H9 (cell line): ENCODE measurements at regions not wholly inside any gene's neighbourhood (a gene's known extent, or its start where the extent isn't known, plus 50 kb on each side); places are given as distances from the start of the nearest gene placed in this dataset.

Experiments
- DNase-seq: peaks from one replicate; pipeline ENCODE4 v3.0.0-alpha.2; 2017
- H2AFZ ChIP-seq: one replicate; pipeline ENCODE4 v1.6.1; 2013; ENCODE audit warnings: mild to moderate bottlenecking, low read length, control low read depth, moderate library complexity
- H2AK5ac ChIP-seq: 2 replicates; pipeline ENCODE4 v1.6.1; 2013; ENCODE audit warnings: low read length, control low read depth, mixed read lengths; ENCODE audit not compliant: insufficient read length
- H2BK120ac ChIP-seq: one replicate; pipeline ENCODE4 v1.6.1; 2013; ENCODE audit warnings: low read depth, mild to moderate bottlenecking, low read length, control low read depth, inconsistent platforms; ENCODE audit not compliant: poor library complexity, severe bottlenecking
- H2BK12ac ChIP-seq: 2 replicates; pipeline ENCODE4 v1.6.1; 2013; ENCODE audit warnings: low read length, control low read depth, mixed read lengths, low read depth; ENCODE audit not compliant: insufficient read length
- H2BK15ac ChIP-seq: 2 replicates; pipeline ENCODE4 v1.6.1; 2013; ENCODE audit warnings: low read depth, low read length, control low read depth
- H2BK20ac ChIP-seq: one replicate; pipeline ENCODE4 v1.6.1; 2013; ENCODE audit warnings: low read depth, mild to moderate bottlenecking, low read length, control low read depth, inconsistent platforms; ENCODE audit not compliant: poor library complexity, severe bottlenecking
- H2BK5ac ChIP-seq: 2 replicates; pipeline ENCODE4 v1.6.1; 2013; ENCODE audit warnings: low read length, control low read depth, mixed read lengths; ENCODE audit not compliant: insufficient read length
- H3K14ac ChIP-seq: 2 replicates; pipeline ENCODE4 v1.6.1; 2013; ENCODE audit warnings: low read length, control low read depth; ENCODE audit not compliant: insufficient read depth
- H3K18ac ChIP-seq: 2 replicates; pipeline ENCODE4 v1.6.1; 2013; ENCODE audit warnings: low read depth, mild to moderate bottlenecking, mixed read lengths, low read length, control low read depth; ENCODE audit not compliant: insufficient read length
- H3K23ac ChIP-seq: 2 replicates; pipeline ENCODE4 v1.6.1; 2013; ENCODE audit warnings: low read length, control low read depth, mixed read lengths, low read depth; ENCODE audit not compliant: insufficient read length
- H3K23me2 ChIP-seq: 2 replicates; pipeline ENCODE4 v1.6.1; 2013; ENCODE audit warnings: low read depth, mild to moderate bottlenecking, mixed read lengths, low read length, control low read depth; ENCODE audit not compliant: insufficient read length, poor library complexity, severe bottlenecking
- H3K27ac ChIP-seq: 2 replicates; pipeline ENCODE4 v1.5.1; 2013; ENCODE audit warnings: low read length, control low read depth, mixed read lengths, low read depth; ENCODE audit not compliant: insufficient read length
- H3K27me3 ChIP-seq: 2 replicates; pipeline ENCODE4 v1.6.1; 2013; ENCODE audit warnings: low read length, control low read depth, inconsistent platforms; ENCODE audit not compliant: insufficient read depth
- H3K4ac ChIP-seq: 2 replicates; pipeline ENCODE4 v1.6.1; 2013; ENCODE audit warnings: low read depth, mild to moderate bottlenecking, control low read depth, inconsistent platforms, low read length, moderate library complexity
- H3K4me1 ChIP-seq: 2 replicates; pipeline ENCODE4 v1.6.1; 2013; ENCODE audit warnings: low read length, control low read depth, inconsistent platforms; ENCODE audit not compliant: insufficient read depth
- H3K4me2 ChIP-seq: 2 replicates; pipeline ENCODE4 v1.6.1; 2013; ENCODE audit warnings: low read length, control low read depth, mixed read lengths; ENCODE audit not compliant: insufficient read length, insufficient read depth
- H3K56ac ChIP-seq: 2 replicates; pipeline ENCODE4 v1.6.1; 2013; ENCODE audit warnings: low read depth, mild to moderate bottlenecking, mixed read lengths, low read length, control low read depth; ENCODE audit not compliant: insufficient read length
- H3K79me1 ChIP-seq: 2 replicates; pipeline ENCODE4 v1.6.1; 2013; ENCODE audit warnings: low read depth, mild to moderate bottlenecking, moderate library complexity, low read length, control low read depth, inconsistent platforms; ENCODE audit not compliant: insufficient read depth, poor library complexity, severe bottlenecking
- H3K79me2 ChIP-seq: 2 replicates; pipeline ENCODE4 v1.6.1; 2013; ENCODE audit warnings: low read length, control low read depth, inconsistent platforms; ENCODE audit not compliant: insufficient read depth
- H3K9ac ChIP-seq: 2 replicates; pipeline ENCODE4 v1.6.1; 2013; ENCODE audit warnings: low read length, control low read depth, mixed read lengths; ENCODE audit not compliant: insufficient read length; ENCODE audit errors: extremely low read depth
- H3K9me3 ChIP-seq: one replicate; pipeline ENCODE4 v1.6.1; 2013; ENCODE audit warnings: low read depth, low read length, inconsistent platforms; ENCODE audit not compliant: control insufficient read depth
- H3T11ph ChIP-seq: one replicate; pipeline ENCODE4 v1.6.1; 2013; ENCODE audit warnings: mild to moderate bottlenecking, low read length, control low read depth, inconsistent platforms
- H4K20me1 ChIP-seq: one replicate; pipeline ENCODE4 v1.6.1; 2013; ENCODE audit not compliant: control insufficient read depth, insufficient read length, insufficient read depth
- H4K5ac ChIP-seq: 2 replicates; pipeline ENCODE4 v1.6.1; 2013; ENCODE audit warnings: low read depth, mild to moderate bottlenecking, mixed read lengths, low read length, control low read depth; ENCODE audit not compliant: insufficient read length
- H4K8ac ChIP-seq: replicated peaks from 2 replicates; pipeline ENCODE4 v1.6.1; 2013; ENCODE audit warnings: low read length, control low read depth, mixed read lengths, low read depth; ENCODE audit not compliant: insufficient read length
- H4K91ac ChIP-seq: 2 replicates; pipeline ENCODE4 v1.6.1; 2013; ENCODE audit warnings: low read depth, mild to moderate bottlenecking, moderate library complexity, mixed read lengths, low read length, control low read depth; ENCODE audit not compliant: insufficient read length
- H3K27ac Mint-ChIP-seq, 3 experiments: 2 replicates in 2 of 3; 3 replicates in 1 of 3; pipeline ENCODE4 v1.8.0; 2020 to 2021; ENCODE audit warnings: mixed read lengths in 3 of 3, mild to moderate bottlenecking in 1 of 3, moderate library complexity in 1 of 3
- H3K27me3 Mint-ChIP-seq: 2 replicates; pipeline ENCODE4 v1.8.0; 2021; ENCODE audit warnings: low read depth, mild to moderate bottlenecking, moderate library complexity, mixed read lengths
- H3K36me3 Mint-ChIP-seq, 3 experiments: 2 replicates in 2 of 3; 3 replicates in 1 of 3; pipeline ENCODE4 v1.8.0; 2020 to 2021; ENCODE audit warnings: low read depth in 3 of 3, mixed read lengths in 3 of 3; ENCODE audit not compliant: insufficient read depth in 1 of 3
- H3K4me1 Mint-ChIP-seq, 2 experiments: 2 replicates each; pipeline ENCODE4 v1.8.0; 2020; ENCODE audit warnings: mixed read lengths in 2 of 2
- H3K4me3 Mint-ChIP-seq, 2 experiments: 2 replicates in 1 of 2; 3 replicates in 1 of 2; pipeline ENCODE4 v1.8.0; 2020 to 2021; ENCODE audit warnings: mild to moderate bottlenecking in 2 of 2, mixed read lengths in 2 of 2, moderate library complexity in 1 of 2
- H3K9me3 Mint-ChIP-seq, 2 experiments: 2 replicates in 1 of 2; 3 replicates in 1 of 2; pipeline ENCODE4 v1.8.0; 2020; ENCODE audit warnings: mild to moderate bottlenecking in 2 of 2, mixed read lengths in 2 of 2, moderate library complexity in 1 of 2
- CTCF ChIP-seq: fragments of 200-600 bp; sonication (generic); conservative IDR thresholded peaks from 3 replicates; pipeline ENCODE4 v1.8.0; 2021; ENCODE audit warnings: antibody characterized with exemption, mild to moderate bottlenecking
- WGBS: extraction: QIAGEN DNeasy Blood & Tissue Kit; methylation state at CpG from one replicate; pipeline ENCODE4 v1.1.7; 2013; ENCODE audit warnings: missing lambda C conversion rate, low lambda C conversion rate, mixed read lengths; ENCODE audit not compliant: insufficient read length; ENCODE audit errors: extremely low coverage; 5-methylcytosine and 5-hydroxymethylcytosine counted together

GRCh38 chr17:74049967-74050458 lies 153.5 kb upstream of the RPL38 start:
- H2BK5ac ChIP-seq, result no peak overlapping the region
- no peak overlapping the region for H3K4me3 Mint-ChIP-seq
- no peak for DNase-seq
- no peak overlapping the region for H3K27ac ChIP-seq
- no peak for TF ChIP-seq CTCF
- no peak overlapping the region for H4K8ac ChIP-seq
- H3K14ac ChIP-seq, result no peak overlapping the region
- H3K23me2 ChIP-seq, result no peaks in the 10 kb centered on the region
- H2BK20ac ChIP-seq, result no peak overlapping the region
- H3K36me3 Mint-ChIP-seq, result no peaks in the 10 kb centered on the region
- peaks cover 3 to 33% of the 10 kb centered on the region in 2 experiments; a peak in 3 of 4 replicates for H3K4me1 Mint-ChIP-seq
- H2AFZ ChIP-seq, result no peak overlapping the region
- no peak overlapping the region for H3K18ac ChIP-seq
- H3K4me2 ChIP-seq, result no peak overlapping the region
- no peak overlapping the region for H3K56ac ChIP-seq
- H2BK12ac ChIP-seq, result no peak overlapping the region
- H4K91ac ChIP-seq, result no peak overlapping the region
- H3K23ac ChIP-seq, result no peak overlapping the region
- peaks cover 10% of the 10 kb centered on the region for H3K27me3 Mint-ChIP-seq
- H2BK15ac ChIP-seq, result no peak overlapping the region
- H3K27me3 ChIP-seq, result no peaks in the 10 kb centered on the region
- H3K79me2 ChIP-seq, result no peaks in the 10 kb centered on the region
- no peaks in the 10 kb centered on the region for H3K9me3 Mint-ChIP-seq
- no peaks in the 10 kb centered on the region for H3K9me3 ChIP-seq
- no peaks in the 10 kb centered on the region for H3K79me1 ChIP-seq
- no peak overlapping the region for H2AK5ac ChIP-seq
- WGBS, result no CpG with 5 or more reads among the region's 10 CpGs
- no peak overlapping the region for H3K27ac Mint-ChIP-seq
- no peak overlapping the region for H2BK120ac ChIP-seq
- no peaks in the 10 kb centered on the region for H3K4me1 ChIP-seq
- H4K20me1 ChIP-seq, result no peaks in the 10 kb centered on the region
- no peak overlapping the region for H3T11ph ChIP-seq
- no peak overlapping the region for H3K4ac ChIP-seq
- no peak overlapping the region for H4K5ac ChIP-seq
- H3K9ac ChIP-seq, result no peak overlapping the region
